WTC11 (cell line): ENCODE measurements at regions not wholly inside any gene's neighbourhood (a gene's known extent, or its start where the extent isn't known, plus 50 kb on each side); places are given as distances from the start of the nearest gene placed in this dataset.

Experiments used
- ATAC-seq: fragments of 200-7000 bp; cut with Tn5 transposase; 2 replicates; pipeline ENCODE4 v1.10.0; 2021; ENCODE audit warnings: mild to moderate bottlenecking, moderate library complexity
- CTCF ChIA-PET: fragments of 300-600 bp; sonication (Branson Sonifier 250); formaldehyde crosslinking; loops from one replicate; lab custom pipeline; 2021; ENCODE audit warnings: antibody characterized with exemption; lab: Charles Lee
- POLR2A ChIA-PET: fragments of 350-600 bp; sonication (Branson Sonifier 250); formaldehyde crosslinking; loops from one replicate; lab custom pipeline; 2021; ENCODE audit warnings: antibody characterized with exemption; lab: Charles Lee
- DNase-seq: peaks from one replicate; pipeline ENCODE4 v3.0.0; 2021; ENCODE audit warnings: low spot score
- H3K27ac Mint-ChIP-seq: 2 replicates; pipeline ENCODE4 v1.8.0; 2021; ENCODE audit warnings: mixed read lengths
- H3K27me3 Mint-ChIP-seq: 2 replicates; pipeline ENCODE4 v1.8.0; 2021; ENCODE audit warnings: low read depth, mild to moderate bottlenecking, moderate library complexity, mixed read lengths
- H3K36me3 Mint-ChIP-seq: 2 replicates; pipeline ENCODE4 v1.8.0; 2021; ENCODE audit warnings: mixed read lengths
- H3K4me1 Mint-ChIP-seq: 2 replicates; pipeline ENCODE4 v1.8.0; 2022; ENCODE audit warnings: mixed read lengths
- H3K4me3 Mint-ChIP-seq: 2 replicates; pipeline ENCODE4 v1.8.0; 2021; ENCODE audit warnings: mild to moderate bottlenecking, moderate library complexity, mixed read lengths
- H3K9me3 Mint-ChIP-seq: 2 replicates; pipeline ENCODE4 v1.8.0; 2021; ENCODE audit warnings: mixed read lengths
- CREB1 ChIP-seq: sonication (generic); formaldehyde crosslinking; IDR thresholded peaks from 2 replicates; pipeline ENCODE4 v1.8.0; 2023; ENCODE audit warnings: mild to moderate bottlenecking, missing genetic modification reagents
- ERG ChIP-seq: fragments of 250-450 bp; sonication (Bioruptor Pico); IDR thresholded peaks from 2 replicates; pipeline ENCODE4 v1.8.0; 2021; ENCODE audit warnings: mild to moderate bottlenecking
- ESRRA ChIP-seq: sonication (generic); formaldehyde crosslinking; IDR thresholded peaks from 2 replicates; pipeline ENCODE4 v1.8.1; 2022; ENCODE audit warnings: mild to moderate bottlenecking, missing genetic modification reagents, borderline replicate concordance
- GRHL2 ChIP-seq: fragments of 250-450 bp; sonication (Bioruptor Pico); IDR thresholded peaks from 2 replicates; pipeline ENCODE4 v1.8.0; 2022; ENCODE audit warnings: mild to moderate bottlenecking, moderate library complexity; ENCODE audit not compliant: insufficient replicate concordance, severe bottlenecking
- KAT7 ChIP-seq: sonication (generic); formaldehyde crosslinking; IDR thresholded peaks from 2 replicates; pipeline ENCODE4 v1.8.1; 2023; ENCODE audit warnings: missing genetic modification reagents, mild to moderate bottlenecking, borderline replicate concordance
- NR1H2 ChIP-seq: sonication (generic); formaldehyde crosslinking; IDR thresholded peaks from 2 replicates; pipeline ENCODE4 v1.9.0; 2021; ENCODE audit warnings: mild to moderate bottlenecking, moderate library complexity, missing genetic modification reagents
- SMAD3 ChIP-seq: sonication (generic); formaldehyde crosslinking; IDR thresholded peaks from 2 replicates; pipeline ENCODE4 v1.8.0; 2022; ENCODE audit warnings: missing genetic modification reagents, mild to moderate bottlenecking, borderline replicate concordance
- SMAD4 ChIP-seq: sonication (generic); formaldehyde crosslinking; IDR thresholded peaks from 2 replicates; pipeline ENCODE4 v1.8.0; 2022; ENCODE audit warnings: mild to moderate bottlenecking, missing genetic modification reagents
- TCF7 ChIP-seq: sonication (generic); formaldehyde crosslinking; IDR thresholded peaks from 2 replicates; pipeline ENCODE4 v1.8.0; 2022; ENCODE audit warnings: mild to moderate bottlenecking, low read depth, missing genetic modification reagents, moderate library complexity
- TEAD4 ChIP-seq: sonication (generic); formaldehyde crosslinking; IDR thresholded peaks from 2 replicates; pipeline ENCODE4 v1.8.0; 2022; ENCODE audit warnings: mild to moderate bottlenecking, missing genetic modification reagents
- TP53 ChIP-seq: sonication (generic); formaldehyde crosslinking; IDR thresholded peaks from 2 replicates; pipeline ENCODE4 v1.8.1; 2023; ENCODE audit warnings: mild to moderate bottlenecking, missing genetic modification reagents
- ZNF138 ChIP-seq: sonication (generic); formaldehyde crosslinking; conservative IDR thresholded peaks from 2 replicates; pipeline ENCODE4 v1.8.1; 2022; ENCODE audit warnings: mild to moderate bottlenecking, moderate library complexity, missing genetic modification reagents
- ZNF317 ChIP-seq: sonication (generic); formaldehyde crosslinking; IDR thresholded peaks from 2 replicates; pipeline ENCODE4 v1.8.1; 2023; ENCODE audit warnings: low read depth, mild to moderate bottlenecking, moderate library complexity, missing genetic modification reagents, borderline replicate concordance
- ZNF423 ChIP-seq: fragments of 250-450 bp; sonication (Bioruptor Pico); IDR thresholded peaks from 2 replicates; pipeline ENCODE4 v2.1.2; 2022; ENCODE audit warnings: mild to moderate bottlenecking, moderate library complexity
- ZNF532 ChIP-seq: fragments of 250-450 bp; sonication (Bioruptor Pico); IDR thresholded peaks from 2 replicates; pipeline ENCODE4 v1.9.0; 2021; ENCODE audit warnings: mild to moderate bottlenecking, borderline replicate concordance
- TF ChIP-seq, protein P1 (sequence below): sonication (generic); formaldehyde crosslinking; IDR thresholded peaks from 2 replicates; pipeline ENCODE4 v1.8.0; 2023; ENCODE audit warnings: missing genetic modification reagents, mild to moderate bottlenecking, borderline replicate concordance
- TF ChIP-seq, protein P2 (sequence below): sonication (generic); formaldehyde crosslinking; IDR thresholded peaks from 2 replicates; pipeline ENCODE4 v1.8.0; 2023; ENCODE audit warnings: missing genetic modification reagents
- TF ChIP-seq, protein P3 (sequence below): sonication (generic); formaldehyde crosslinking; IDR thresholded peaks from 2 replicates; pipeline ENCODE4 v1.8.0; 2022; ENCODE audit warnings: mild to moderate bottlenecking, missing genetic modification reagents
- TF ChIP-seq, protein P4 (sequence below): sonication (generic); formaldehyde crosslinking; IDR thresholded peaks from 2 replicates; pipeline ENCODE4 v1.8.1; 2022; ENCODE audit warnings: low read depth, missing genetic modification reagents, borderline replicate concordance
- TF ChIP-seq, protein P5 (sequence below): sonication (generic); formaldehyde crosslinking; IDR thresholded peaks from 2 replicates; pipeline ENCODE4 v1.8.0; 2022; ENCODE audit warnings: missing genetic modification reagents

DNA sequence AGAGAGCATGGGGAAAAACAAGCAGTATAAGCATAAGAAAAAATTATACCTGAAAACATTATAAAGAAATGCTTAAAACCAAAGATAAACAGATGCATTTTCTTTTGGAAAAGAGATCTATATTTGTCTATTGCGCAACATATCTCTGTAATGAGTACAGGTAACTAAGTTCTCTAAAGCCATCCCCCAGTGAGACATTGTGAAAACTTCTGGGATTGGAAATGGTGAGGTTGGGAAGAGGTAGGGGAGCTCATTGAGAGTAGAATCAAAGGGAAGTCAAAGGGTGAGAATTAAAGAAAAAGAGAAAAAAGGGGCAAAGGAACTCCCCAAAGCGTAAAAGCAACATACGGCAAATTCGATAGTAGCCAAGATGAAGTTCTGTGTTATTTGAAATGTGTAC, 257.9 kb upstream of the RBFOX1 start (continued):
- TF ChIP-seq, protein P1, sequence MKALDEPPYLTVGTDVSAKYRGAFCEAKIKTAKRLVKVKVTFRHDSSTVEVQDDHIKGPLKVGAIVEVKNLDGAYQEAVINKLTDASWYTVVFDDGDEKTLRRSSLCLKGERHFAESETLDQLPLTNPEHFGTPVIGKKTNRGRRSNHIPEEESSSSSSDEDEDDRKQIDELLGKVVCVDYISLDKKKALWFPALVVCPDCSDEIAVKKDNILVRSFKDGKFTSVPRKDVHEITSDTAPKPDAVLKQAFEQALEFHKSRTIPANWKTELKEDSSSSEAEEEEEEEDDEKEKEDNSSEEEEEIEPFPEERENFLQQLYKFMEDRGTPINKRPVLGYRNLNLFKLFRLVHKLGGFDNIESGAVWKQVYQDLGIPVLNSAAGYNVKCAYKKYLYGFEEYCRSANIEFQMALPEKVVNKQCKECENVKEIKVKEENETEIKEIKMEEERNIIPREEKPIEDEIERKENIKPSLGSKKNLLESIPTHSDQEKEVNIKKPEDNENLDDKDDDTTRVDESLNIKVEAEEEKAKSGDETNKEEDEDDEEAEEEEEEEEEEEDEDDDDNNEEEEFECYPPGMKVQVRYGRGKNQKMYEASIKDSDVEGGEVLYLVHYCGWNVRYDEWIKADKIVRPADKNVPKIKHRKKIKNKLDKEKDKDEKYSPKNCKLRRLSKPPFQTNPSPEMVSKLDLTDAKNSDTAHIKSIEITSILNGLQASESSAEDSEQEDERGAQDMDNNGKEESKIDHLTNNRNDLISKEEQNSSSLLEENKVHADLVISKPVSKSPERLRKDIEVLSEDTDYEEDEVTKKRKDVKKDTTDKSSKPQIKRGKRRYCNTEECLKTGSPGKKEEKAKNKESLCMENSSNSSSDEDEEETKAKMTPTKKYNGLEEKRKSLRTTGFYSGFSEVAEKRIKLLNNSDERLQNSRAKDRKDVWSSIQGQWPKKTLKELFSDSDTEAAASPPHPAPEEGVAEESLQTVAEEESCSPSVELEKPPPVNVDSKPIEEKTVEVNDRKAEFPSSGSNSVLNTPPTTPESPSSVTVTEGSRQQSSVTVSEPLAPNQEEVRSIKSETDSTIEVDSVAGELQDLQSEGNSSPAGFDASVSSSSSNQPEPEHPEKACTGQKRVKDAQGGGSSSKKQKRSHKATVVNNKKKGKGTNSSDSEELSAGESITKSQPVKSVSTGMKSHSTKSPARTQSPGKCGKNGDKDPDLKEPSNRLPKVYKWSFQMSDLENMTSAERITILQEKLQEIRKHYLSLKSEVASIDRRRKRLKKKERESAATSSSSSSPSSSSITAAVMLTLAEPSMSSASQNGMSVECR (CRISPR knock-in tag), result no peak
- TF ChIP-seq CREB1 (CRISPR knock-in tag) (no peak), ESRRA (CRISPR knock-in tag) (no peak), SMAD4 (CRISPR knock-in tag) (no peak), GRHL2 (no peak)
- TF ChIP-seq, protein P2, sequence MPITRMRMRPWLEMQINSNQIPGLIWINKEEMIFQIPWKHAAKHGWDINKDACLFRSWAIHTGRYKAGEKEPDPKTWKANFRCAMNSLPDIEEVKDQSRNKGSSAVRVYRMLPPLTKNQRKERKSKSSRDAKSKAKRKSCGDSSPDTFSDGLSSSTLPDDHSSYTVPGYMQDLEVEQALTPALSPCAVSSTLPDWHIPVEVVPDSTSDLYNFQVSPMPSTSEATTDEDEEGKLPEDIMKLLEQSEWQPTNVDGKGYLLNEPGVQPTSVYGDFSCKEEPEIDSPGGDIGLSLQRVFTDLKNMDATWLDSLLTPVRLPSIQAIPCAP (CRISPR knock-in tag), result no peak
- TF ChIP-seq, protein P3, sequence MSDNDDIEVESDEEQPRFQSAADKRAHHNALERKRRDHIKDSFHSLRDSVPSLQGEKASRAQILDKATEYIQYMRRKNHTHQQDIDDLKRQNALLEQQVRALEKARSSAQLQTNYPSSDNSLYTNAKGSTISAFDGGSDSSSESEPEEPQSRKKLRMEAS (CRISPR knock-in tag), result no peak

- Mint-ChIP-seq H3K36me3 (peaks cover 70% of the 10 kb centered on the region), H3K27me3 (peaks cover 11% of the 10 kb centered on the region; the same call in 1 of the 2 replicates), H3K4me1 (no peaks in the 10 kb centered on the region), H3K4me3 (no peak overlapping the region), H3K9me3 (peaks cover 78% of the 10 kb centered on the region), H3K27ac (no peak overlapping the region)
- no peak for DNase-seq
- ChIA-PET POLR2A (no interaction called here), CTCF (no interaction called here)
- TF ChIP-seq ZNF532 (no peak), ZNF317 (CRISPR knock-in tag) (no peak), KAT7 (CRISPR knock-in tag) (no peak), TCF7 (no peak), NR1H2 (no peak), ZNF138 (CRISPR knock-in tag) (no peak), ZNF423 (no peak), SMAD3 (no peak), ERG (CRISPR knock-in tag) (no peak), TEAD4 (no peak), TP53 (CRISPR knock-in tag) (no peak)
- TF ChIP-seq, protein P4, sequence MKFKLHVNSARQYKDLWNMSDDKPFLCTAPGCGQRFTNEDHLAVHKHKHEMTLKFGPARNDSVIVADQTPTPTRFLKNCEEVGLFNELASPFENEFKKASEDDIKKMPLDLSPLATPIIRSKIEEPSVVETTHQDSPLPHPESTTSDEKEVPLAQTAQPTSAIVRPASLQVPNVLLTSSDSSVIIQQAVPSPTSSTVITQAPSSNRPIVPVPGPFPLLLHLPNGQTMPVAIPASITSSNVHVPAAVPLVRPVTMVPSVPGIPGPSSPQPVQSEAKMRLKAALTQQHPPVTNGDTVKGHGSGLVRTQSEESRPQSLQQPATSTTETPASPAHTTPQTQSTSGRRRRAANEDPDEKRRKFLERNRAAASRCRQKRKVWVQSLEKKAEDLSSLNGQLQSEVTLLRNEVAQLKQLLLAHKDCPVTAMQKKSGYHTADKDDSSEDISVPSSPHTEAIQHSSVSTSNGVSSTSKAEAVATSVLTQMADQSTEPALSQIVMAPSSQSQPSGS (CRISPR knock-in tag), result no peak
- TF ChIP-seq, protein P2 (CRISPR knock-in tag), result no peak
- TF ChIP-seq, protein P5, sequence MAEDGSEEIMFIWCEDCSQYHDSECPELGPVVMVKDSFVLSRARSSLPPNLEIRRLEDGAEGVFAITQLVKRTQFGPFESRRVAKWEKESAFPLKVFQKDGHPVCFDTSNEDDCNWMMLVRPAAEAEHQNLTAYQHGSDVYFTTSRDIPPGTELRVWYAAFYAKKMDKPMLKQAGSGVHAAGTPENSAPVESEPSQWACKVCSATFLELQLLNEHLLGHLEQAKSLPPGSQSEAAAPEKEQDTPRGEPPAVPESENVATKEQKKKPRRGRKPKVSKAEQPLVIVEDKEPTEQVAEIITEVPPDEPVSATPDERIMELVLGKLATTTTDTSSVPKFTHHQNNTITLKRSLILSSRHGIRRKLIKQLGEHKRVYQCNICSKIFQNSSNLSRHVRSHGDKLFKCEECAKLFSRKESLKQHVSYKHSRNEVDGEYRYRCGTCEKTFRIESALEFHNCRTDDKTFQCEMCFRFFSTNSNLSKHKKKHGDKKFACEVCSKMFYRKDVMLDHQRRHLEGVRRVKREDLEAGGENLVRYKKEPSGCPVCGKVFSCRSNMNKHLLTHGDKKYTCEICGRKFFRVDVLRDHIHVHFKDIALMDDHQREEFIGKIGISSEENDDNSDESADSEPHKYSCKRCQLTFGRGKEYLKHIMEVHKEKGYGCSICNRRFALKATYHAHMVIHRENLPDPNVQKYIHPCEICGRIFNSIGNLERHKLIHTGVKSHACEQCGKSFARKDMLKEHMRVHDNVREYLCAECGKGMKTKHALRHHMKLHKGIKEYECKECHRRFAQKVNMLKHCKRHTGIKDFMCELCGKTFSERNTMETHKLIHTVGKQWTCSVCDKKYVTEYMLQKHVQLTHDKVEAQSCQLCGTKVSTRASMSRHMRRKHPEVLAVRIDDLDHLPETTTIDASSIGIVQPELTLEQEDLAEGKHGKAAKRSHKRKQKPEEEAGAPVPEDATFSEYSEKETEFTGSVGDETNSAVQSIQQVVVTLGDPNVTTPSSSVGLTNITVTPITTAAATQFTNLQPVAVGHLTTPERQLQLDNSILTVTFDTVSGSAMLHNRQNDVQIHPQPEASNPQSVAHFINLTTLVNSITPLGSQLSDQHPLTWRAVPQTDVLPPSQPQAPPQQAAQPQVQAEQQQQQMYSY (CRISPR knock-in tag), result no peak
- ATAC-seq, result no peak
Observed at GRCh38 chr16:7057458-7057857, 275.2 kb upstream of the RBFOX1 start.
